GM19397 (cell line): ENCODE measurements at regions not wholly inside any gene's neighbourhood (a gene's known extent, or its start where the extent isn't known, plus 50 kb on each side); places are given as distances from the start of the nearest gene placed in this dataset.

Source experiments
- ATAC-seq: cut with Tn5 transposase; IDR thresholded peaks from one replicate; pipeline ENCODE4 v1.9.1; 2021; ENCODE audit warnings: mild to moderate bottlenecking, moderate library complexity; ENCODE audit not compliant: unreplicated experiment

- ATAC-seq = no peak
Measured at GRCh38 chr12:126847005-126847629, 1419.9 kb upstream of the TMEM132C start.

GRCh38 chr12:126855768-126856167, 1411.2 kb upstream of the TMEM132C start:
- no peak for ATAC-seq

GRCh38 chr12:126856958-126857357, 1410.0 kb upstream of the TMEM132C start:
- no peak for ATAC-seq

GRCh38 chr12:126858560-126858959, 1408.4 kb upstream of the TMEM132C start:
- ATAC-seq = no peak

- ATAC-seq = no peak
Measured at GRCh38 chr12:126860210-126860609, 1406.8 kb upstream of the TMEM132C start.

- ATAC-seq = no peak
Measured at GRCh38 chr12:126862500-126862899, 1404.5 kb upstream of the TMEM132C start.

GRCh38 chr12:126869644-126870043, 1397.3 kb upstream of the TMEM132C start:
- ATAC-seq = no peak

GRCh38 chr12:126873701-126874100, 1393.3 kb upstream of the TMEM132C start:
- ATAC-seq = no peak

GRCh38 chr12:126874427-126875026, 1392.4 kb upstream of the TMEM132C start:
- ATAC-seq = peak; percentile 85

- ATAC-seq = no peak
Measured at GRCh38 chr12:126879842-126880241, 1387.1 kb upstream of the TMEM132C start.

- no peak for ATAC-seq
Measured at GRCh38 chr12:126883697-126884096, 1383.3 kb upstream of the TMEM132C start.

GRCh38 chr12:126889501-126889900, 1377.5 kb upstream of the TMEM132C start:
- no peak for ATAC-seq

GRCh38 chr12:126890097-126890496, 1376.9 kb upstream of the TMEM132C start:
- ATAC-seq = no peak

GRCh38 chr12:126891789-126892188, 1375.2 kb upstream of the TMEM132C start:
- ATAC-seq = no peak

- no peak for ATAC-seq
Measured at GRCh38 chr12:126895951-126896913, 1370.7 kb upstream of the TMEM132C start.

- ATAC-seq = no peak
Measured at GRCh38 chr12:126897102-126897501, 1369.9 kb upstream of the TMEM132C start.

- no peak for ATAC-seq
Measured at GRCh38 chr12:126897778-126898177, 1369.2 kb upstream of the TMEM132C start.

GRCh38 chr12:126898562-126898961, 1368.4 kb upstream of the TMEM132C start:
- no peak for ATAC-seq

GRCh38 chr12:126899926-126900792, 1366.8 kb upstream of the TMEM132C start:
- no peak for ATAC-seq

- no peak for ATAC-seq
Measured at GRCh38 chr12:126903027-126903876, 1363.7 kb upstream of the TMEM132C start.
